ENCODE measurements at regions not wholly inside any gene's neighbourhood (a gene's known extent, or its start where the extent isn't known, plus 50 kb on each side); places are given as distances from the start of the nearest gene placed in this dataset.

GRCh38 chr10:130772056-130772455 lies 539.5 kb downstream of the TCERG1L start:
- no peak overlapping the region for H3K4me3 ChIP-seq
- H3K4me1 ChIP-seq, result no peaks in the 10 kb centered on the region
- no peak overlapping the region for H3K4me2 ChIP-seq
- TF ChIP-seq HOXB5 (CRISPR knock-in tag; IDR thresholded peaks at IDR 0.05) (no peak), HOXA7 (CRISPR knock-in tag; IDR thresholded peaks at IDR 0.05) (no peak), PHF8 (IDR thresholded peaks at IDR 0.05; ENCODE audit: borderline replicate concordance, low read depth) (no peak), CHD2 (IDR thresholded peaks at IDR 0.05; ENCODE audit: low read length, partially characterized antibody) (no peak), MAZ (IDR thresholded peaks at IDR 0.05; ENCODE audit: borderline replicate concordance, low read depth, low read length) (no peak), BHLHE40 (IDR thresholded peaks at IDR 0.05; ENCODE audit: low read depth, low read length) (no peak)
- H3K27ac ChIP-seq, result no peak overlapping the region
- no peaks in the 10 kb centered on the region for H3K9me3 ChIP-seq
- ATAC-seq (no peak), FAIRE-seq (no peak), DNase-seq (ENCODE audit: low read depth in 1 of 2, low spot score in 1 of 2) (no peak)
- 3% methylated on average over 5 of the region's 5 CpGs for WGBS (ENCODE audit: missing lambda C conversion rate)
- ChIA-PET POLR2A (no interaction called here), CTCF (no interaction called here)

GRCh38 chr10:130772676-130773075 lies 538.8 kb downstream of the TCERG1L start:
- ATAC-seq (no peak), FAIRE-seq (no peak), DNase-seq (ENCODE audit: low read depth in 1 of 2, low spot score in 1 of 2) (no peak)
- WGBS (ENCODE audit: missing lambda C conversion rate), result 3% methylated on average over 5 of the region's 5 CpGs
- H3K9me3 ChIP-seq, result no peaks in the 10 kb centered on the region
- H3K4me2 ChIP-seq, result no peak overlapping the region
- CTCF ChIA-PET, result interaction anchor here (0.9 kb wide), 1 partner anchor 1655 kb away, joined by 4 read pairs; no protein-coding TSS in a partner anchor
- TF ChIP-seq BHLHE40 (IDR thresholded peaks at IDR 0.05; ENCODE audit: low read depth, low read length), result no peak
- no peak for TF ChIP-seq HEYL (CRISPR knock-in tag; IDR thresholded peaks at IDR 0.05)
- no peak for TF ChIP-seq KDM1A (IDR thresholded peaks at IDR 0.05; ENCODE audit: low read depth)
- TF ChIP-seq E2F6 (IDR thresholded peaks at IDR 0.05; ENCODE audit: borderline replicate concordance, low read depth), result no peak
- no peak for TF ChIP-seq EHF (CRISPR knock-in tag; IDR thresholded peaks at IDR 0.05)
- TF ChIP-seq ATOH8 (CRISPR knock-in tag; IDR thresholded peaks at IDR 0.05; ENCODE audit: low read depth), result no peak
- TF ChIP-seq RARB (CRISPR knock-in tag; IDR thresholded peaks at IDR 0.05), result no peak
- TF ChIP-seq RNF2 (IDR thresholded peaks at IDR 0.05; ENCODE audit: borderline replicate concordance, low read depth), result no peak
- TF ChIP-seq CTCF (IDR thresholded peaks at IDR 0.05), result no peak
- no peak for TF ChIP-seq POLR2A (IDR thresholded peaks at IDR 0.05; ENCODE audit: low read length)
- TF ChIP-seq NFE2L2 (conservative IDR thresholded peaks at IDR 0.05; ENCODE audit: low read length), result no peak
- TF ChIP-seq NPAS2 (CRISPR knock-in tag; IDR thresholded peaks at IDR 0.05; ENCODE audit: borderline replicate concordance), result no peak
- no peak for TF ChIP-seq FOXS1 (CRISPR knock-in tag; IDR thresholded peaks at IDR 0.05)
- no peak for TF ChIP-seq POLR2AphosphoS2 (conservative IDR thresholded peaks at IDR 0.05; ENCODE audit: low read length)
- TF ChIP-seq BCL3 (IDR thresholded peaks at IDR 0.05), result no peak
- no peak for TF ChIP-seq GATA3 (IDR thresholded peaks at IDR 0.05; ENCODE audit: borderline replicate concordance)
- no peak for TF ChIP-seq HOXB13 (CRISPR knock-in tag; IDR thresholded peaks at IDR 0.05; ENCODE audit: low read depth)
- TF ChIP-seq USF2 (IDR thresholded peaks at IDR 0.05), result no peak
- TF ChIP-seq JUN (IDR thresholded peaks at IDR 0.05), result no peak
- TF ChIP-seq ESRRA (IDR thresholded peaks at IDR 0.05; ENCODE audit: borderline replicate concordance, low read length), result no peak
- H3K4me1 ChIP-seq, result no peaks in the 10 kb centered on the region
- H3K27ac ChIP-seq, result no peak overlapping the region
- no peak overlapping the region for H3K4me3 ChIP-seq
- POLR2A ChIA-PET, result no interaction called here

All from A549 (cell line).